Ectodermal cell (in vitro differentiated cells): ENCODE measurements at regions not wholly inside any gene's neighbourhood (a gene's known extent, or its start where the extent isn't known, plus 50 kb on each side); places are given as distances from the start of the nearest gene placed in this dataset.

ENCODE experiments used
- H3K27ac ChIP-seq: 2 replicates; pipeline ENCODE4 v1.7.0; 2013; ENCODE audit warnings: mild to moderate bottlenecking, low read depth, low read length; ENCODE audit not compliant: insufficient read depth, poor library complexity, severe bottlenecking
- H3K27me3 ChIP-seq: 2 replicates; pipeline ENCODE4 v1.7.0; 2013; ENCODE audit warnings: mild to moderate bottlenecking, low read length; ENCODE audit not compliant: insufficient read depth, control insufficient read depth, poor library complexity, severe bottlenecking
- H3K36me3 ChIP-seq: one replicate; pipeline ENCODE4 v1.7.0; 2013; ENCODE audit warnings: low read length; ENCODE audit not compliant: control insufficient read depth, insufficient read depth
- H3K4me1 ChIP-seq: one replicate; pipeline ENCODE4 v1.7.0; 2013; ENCODE audit warnings: low read length; ENCODE audit not compliant: control insufficient read depth, insufficient read depth
- H3K4me3 ChIP-seq: 2 replicates; pipeline ENCODE4 v1.7.0; 2013; ENCODE audit warnings: low read depth, low read length, control low read depth; ENCODE audit not compliant: insufficient read depth
- H3K9me3 ChIP-seq: 2 replicates; pipeline ENCODE4 v1.7.0; 2013; ENCODE audit warnings: mild to moderate bottlenecking, low read length, moderate library complexity; ENCODE audit not compliant: control insufficient read depth
- WGBS, 2 experiments: methylation state at CpG; one replicate each; pipeline ENCODE4 v1.1.7; 2013; ENCODE audit warnings: missing lambda C conversion rate in 2 of 2; 5-methylcytosine and 5-hydroxymethylcytosine counted together

GRCh38 chr6:3596766-3597165, 139.9 kb upstream of the SLC22A23 start:
- H3K27ac ChIP-seq = no peak overlapping the region
- H3K4me3 ChIP-seq = no peak overlapping the region
- WGBS, 2 experiments = 95 to 98% methylated on average over 6 of the region's 6 CpGs
- no peaks in the 10 kb centered on the region for H3K4me1 ChIP-seq
- H3K36me3 ChIP-seq = no peaks in the 10 kb centered on the region
- no peaks in the 10 kb centered on the region for H3K27me3 ChIP-seq
- no peaks in the 10 kb centered on the region for H3K9me3 ChIP-seq

- no peaks in the 10 kb centered on the region for H3K27me3 ChIP-seq
- WGBS, 2 experiments = 92 to 94% methylated on average over 2 of the region's 2 CpGs
- no peaks in the 10 kb centered on the region for H3K4me1 ChIP-seq
- no peaks in the 10 kb centered on the region for H3K36me3 ChIP-seq
- H3K27ac ChIP-seq = no peak overlapping the region
- no peak overlapping the region for H3K4me3 ChIP-seq
- H3K9me3 ChIP-seq = no peaks in the 10 kb centered on the region
Measured at GRCh38 chr6:3594201-3594600, 137.4 kb upstream of the SLC22A23 start.

GRCh38 chr6:3593161-3593560, 136.3 kb upstream of the SLC22A23 start:
- Histone ChIP-seq H3K27me3 (no peaks in the 10 kb centered on the region), H3K4me1 (no peaks in the 10 kb centered on the region), H3K27ac (no peak overlapping the region), H3K4me3 (no peak overlapping the region), H3K9me3 (no peaks in the 10 kb centered on the region), H3K36me3 (no peaks in the 10 kb centered on the region)
- WGBS, 2 experiments = 98 to 100% methylated on average over 3 to 5 of the region's 6 CpGs

- Histone ChIP-seq H3K36me3 (no peaks in the 10 kb centered on the region), H3K4me3 (no peak overlapping the region), H3K4me1 (no peaks in the 10 kb centered on the region), H3K27ac (no peak overlapping the region), H3K27me3 (no peaks in the 10 kb centered on the region), H3K9me3 (no peaks in the 10 kb centered on the region)
- 94 to 95% methylated on average over 7 of the region's 7 CpGs for WGBS, 2 experiments
Measured at GRCh38 chr6:3592371-3592941, 135.6 kb upstream of the SLC22A23 start.

- WGBS, 2 experiments = no CpG with 5 or more reads among the region's 1 CpG
- no peak overlapping the region for H3K27ac ChIP-seq
- no peaks in the 10 kb centered on the region for H3K9me3 ChIP-seq
- H3K4me3 ChIP-seq = no peak overlapping the region
- no peaks in the 10 kb centered on the region for H3K36me3 ChIP-seq
- H3K4me1 ChIP-seq = no peaks in the 10 kb centered on the region
- no peaks in the 10 kb centered on the region for H3K27me3 ChIP-seq
Measured at GRCh38 chr6:3591970-3592369, 135.1 kb upstream of the SLC22A23 start.

- Histone ChIP-seq H3K9me3 (no peaks in the 10 kb centered on the region), H3K4me1 (no peaks in the 10 kb centered on the region), H3K27me3 (no peaks in the 10 kb centered on the region), H3K4me3 (no peak overlapping the region), H3K27ac (no peak overlapping the region), H3K36me3 (no peaks in the 10 kb centered on the region)
Measured at GRCh38 chr6:3587660-3588059, 130.8 kb upstream of the SLC22A23 start.

- H3K4me3 ChIP-seq = no peak overlapping the region
- 92 to 98% methylated on average over 5 of the region's 5 CpGs for WGBS, 2 experiments
- no peaks in the 10 kb centered on the region for H3K9me3 ChIP-seq
- H3K27ac ChIP-seq = no peak overlapping the region
- H3K4me1 ChIP-seq = no peaks in the 10 kb centered on the region
- H3K27me3 ChIP-seq = no peaks in the 10 kb centered on the region
- no peaks in the 10 kb centered on the region for H3K36me3 ChIP-seq
Measured at GRCh38 chr6:3585320-3585935, 128.6 kb upstream of the SLC22A23 start.

- Histone ChIP-seq H3K27me3 (no peaks in the 10 kb centered on the region), H3K9me3 (no peaks in the 10 kb centered on the region), H3K4me1 (no peaks in the 10 kb centered on the region), H3K36me3 (no peaks in the 10 kb centered on the region), H3K4me3 (no peak overlapping the region), H3K27ac (no peak overlapping the region)
- WGBS, 2 experiments = 80% methylated on average over 1 of the region's 4 CpGs; no CpG with 5 or more reads in 1 of the 2 experiments
Measured at GRCh38 chr6:3584606-3585005, 127.8 kb upstream of the SLC22A23 start.

GRCh38 chr6:3581469-3581868, 124.6 kb upstream of the SLC22A23 start:
- Histone ChIP-seq H3K27ac (no peak overlapping the region), H3K36me3 (no peaks in the 10 kb centered on the region), H3K9me3 (no peaks in the 10 kb centered on the region), H3K4me3 (no peak overlapping the region), H3K4me1 (peaks cover 9% of the 10 kb centered on the region), H3K27me3 (no peaks in the 10 kb centered on the region)
- 92 to 95% methylated on average over 3 of the region's 3 CpGs for WGBS, 2 experiments

- Histone ChIP-seq H3K27me3 (no peaks in the 10 kb centered on the region), H3K4me3 (no peak overlapping the region), H3K4me1 (peaks cover 9% of the 10 kb centered on the region), H3K27ac (no peak overlapping the region), H3K36me3 (no peaks in the 10 kb centered on the region), H3K9me3 (no peaks in the 10 kb centered on the region)
- 85 to 86% methylated on average over 11 to 13 of the region's 13 CpGs for WGBS, 2 experiments
Measured at GRCh38 chr6:3579652-3580175, 122.9 kb upstream of the SLC22A23 start.
